ENCODE measurements at regions not wholly inside any gene's neighbourhood (a gene's known extent, or its start where the extent isn't known, plus 50 kb on each side); places are given as distances from the start of the nearest gene placed in this dataset.

GRCh38 chr4:126440297-126440696 is 1125.5 kb downstream of the FAT4 start:
- TF ChIP-seq CTCF (IDR thresholded peaks at IDR 0.05), result no peak
- no peak for TF ChIP-seq EZH2 (IDR thresholded peaks at IDR 0.05; ENCODE audit: borderline replicate concordance, insufficient read depth, low read depth, low read length, poor library complexity, severe bottlenecking)

Data from B cell (primary cell).